Epithelial cell of proximal tubule (primary cell): ENCODE measurements at regions not wholly inside any gene's neighbourhood (a gene's known extent, or its start where the extent isn't known, plus 50 kb on each side); places are given as distances from the start of the nearest gene placed in this dataset.

Source experiments
- DNase-seq: peaks from one replicate; pipeline ENCODE4 v3.0.0-alpha.2; 2011; ENCODE audit warnings: low read depth
- H3K4me3 ChIP-seq: 2 replicates; pipeline ENCODE4 v1.5.1; 2011; ENCODE audit warnings: low read depth, mild to moderate bottlenecking, low read length
- CTCF ChIP-seq: conservative IDR thresholded peaks from 2 replicates; pipeline ENCODE4 v1.5.1; 2012; ENCODE audit warnings: low read depth, mild to moderate bottlenecking, low read length

- no peak for DNase-seq
- no peak for TF ChIP-seq CTCF
- H3K4me3 ChIP-seq, result no peak overlapping the region
These were observed 196.0 kb upstream of the SEL1L start for GRCh38 chr14:81729622-81730021.

GRCh38 chr14:81737938-81738337, 204.3 kb upstream of the SEL1L start:
- no peak for DNase-seq
- TF ChIP-seq CTCF, result no peak
- no peak overlapping the region for H3K4me3 ChIP-seq

DNA sequence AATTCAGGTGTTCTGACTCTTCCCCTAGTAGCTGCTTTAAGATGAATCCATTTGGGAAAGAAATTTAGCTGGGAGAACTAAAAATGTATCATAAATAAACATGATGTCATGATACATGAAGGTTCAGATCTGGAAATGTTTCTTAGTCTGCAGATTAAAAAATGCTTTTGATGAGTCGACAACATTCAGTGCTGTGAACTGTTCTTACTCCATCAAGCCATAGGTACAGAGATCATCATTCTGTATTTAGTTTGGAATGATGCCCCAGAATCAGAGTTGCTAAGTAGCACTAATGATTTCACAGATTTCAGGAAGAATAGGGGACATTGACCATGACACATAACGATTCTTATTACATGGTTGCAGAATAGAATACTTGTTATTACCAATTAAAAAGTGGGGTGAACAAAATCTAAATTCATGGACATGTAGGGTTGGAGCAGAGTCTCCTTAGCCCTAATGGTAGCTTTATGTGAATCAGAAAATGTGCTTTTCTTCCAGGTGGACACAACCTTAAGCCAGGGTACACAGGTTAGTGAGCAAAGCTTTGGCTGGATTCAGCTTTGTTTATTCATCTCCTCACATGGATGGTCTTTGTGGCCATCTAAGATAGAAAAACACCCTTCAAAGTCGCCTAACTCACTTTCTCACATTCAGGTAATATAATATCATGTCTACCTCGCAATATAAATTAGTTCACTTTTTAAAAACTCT, 205.4 kb upstream of the SEL1L start:
- no peak for DNase-seq
- no peak overlapping the region for H3K4me3 ChIP-seq
- TF ChIP-seq CTCF, result no peak

- no peak for DNase-seq
- TF ChIP-seq CTCF, result no peak
- no peak overlapping the region for H3K4me3 ChIP-seq
These were observed 210.0 kb upstream of the SEL1L start for GRCh38 chr14:81743605-81744004.

- no peak for TF ChIP-seq CTCF
These were observed 217.5 kb upstream of the SEL1L start for GRCh38 chr14:81751198-81751597.

GRCh38 chr14:81759541-81759940, 225.9 kb upstream of the SEL1L start:
- no peak for DNase-seq
- no peak for TF ChIP-seq CTCF
- no peak overlapping the region for H3K4me3 ChIP-seq

More at GRCh38 chr14:81751198-81751597, 217.5 kb upstream of the SEL1L start:
- no peak overlapping the region for H3K4me3 ChIP-seq
- no peak for DNase-seq

DNA sequence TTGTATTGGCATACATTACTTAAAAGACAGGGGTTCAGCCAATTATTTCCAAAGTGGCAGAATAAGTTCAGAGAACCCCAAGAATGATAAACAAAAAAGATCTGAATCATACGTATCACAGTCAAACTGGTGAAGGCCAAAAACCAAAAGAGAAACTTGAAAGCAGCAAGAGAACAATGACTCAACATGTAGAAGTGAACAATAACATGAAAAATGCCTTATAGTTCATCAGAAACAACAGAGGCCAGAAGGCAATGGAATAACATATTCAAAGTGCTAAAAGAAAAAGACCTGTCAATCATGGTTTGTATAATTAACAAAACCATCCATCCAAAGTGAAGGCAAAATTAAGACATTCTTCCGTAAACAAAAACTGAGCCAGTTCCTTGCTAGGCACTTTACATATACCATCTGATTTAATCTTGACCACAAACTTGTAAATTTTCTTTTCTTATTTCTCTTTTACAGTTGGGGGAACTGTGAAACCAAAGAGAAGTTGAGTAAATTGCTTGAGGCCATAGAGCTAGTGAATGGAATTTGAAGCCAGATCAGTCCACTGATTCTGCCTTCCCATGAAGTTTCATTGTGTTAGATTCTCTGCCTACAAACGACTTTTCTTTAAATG, 232.1 kb upstream of the SEL1L start:
- H3K4me3 ChIP-seq, result no peak overlapping the region
- no peak for TF ChIP-seq CTCF

More for the DNA sequence above, 232.1 kb upstream of the SEL1L start:
- no peak for DNase-seq
